ENCODE measurements at regions not wholly inside any gene's neighbourhood (a gene's known extent, or its start where the extent isn't known, plus 50 kb on each side); places are given as distances from the start of the nearest gene placed in this dataset.

- TF ChIP-seq CTCF (IDR thresholded peaks at IDR 0.05) (no peak), ZFX (IDR thresholded peaks at IDR 0.05; ENCODE audit: borderline replicate concordance) (no peak)
Observed at GRCh38 chr2:39488450-39488849, 51.4 kb upstream of the MAP4K3 start.

Measured in 22Rv1 (cell line).